ENCODE measurements at regions not wholly inside any gene's neighbourhood (a gene's known extent, or its start where the extent isn't known, plus 50 kb on each side); places are given as distances from the start of the nearest gene placed in this dataset.

GRCh38 chr6:78308025-78308424, 559.3 kb upstream of the IRAK1BP1 start:
- no peaks in the 10 kb centered on the region for H3K9me3 ChIP-seq (ENCODE audit: control insufficient read depth, insufficient read depth, low read depth, low read length)
- H3K4me3 ChIP-seq (ENCODE audit: low read depth in 2 of 2, low read length in 2 of 2) = no peak overlapping the region
- ChIA-PET POLR2A (no interaction called here), CTCF (no interaction called here)
- no peak overlapping the region for H3K27ac ChIP-seq (ENCODE audit: low read length)
- H3K27me3 ChIP-seq (ENCODE audit: control insufficient read depth, insufficient read depth, low read length) = no peaks in the 10 kb centered on the region
- in situ Hi-C loops (cut with HindIII; ENCODE audit: low pct_unique_long_range_greater_than_20kb, low sequenced_read_pairs) = no loop called here
- ATAC-seq (no peak), DNase-seq (ENCODE audit: low read depth, low spot score) (no peak)
- no peaks in the 10 kb centered on the region for H3K4me1 ChIP-seq (ENCODE audit: control insufficient read depth, insufficient read depth, low read length)
- TF ChIP-seq CTCF (IDR thresholded peaks at IDR 0.05) = peak; percentile 11; the same call in 1 of the 2 replicates
- no peak for TF ChIP-seq TCF7L2 (IDR thresholded peaks at IDR 0.05; ENCODE audit: low read depth, low read length)
- TF ChIP-seq, protein P1, sequence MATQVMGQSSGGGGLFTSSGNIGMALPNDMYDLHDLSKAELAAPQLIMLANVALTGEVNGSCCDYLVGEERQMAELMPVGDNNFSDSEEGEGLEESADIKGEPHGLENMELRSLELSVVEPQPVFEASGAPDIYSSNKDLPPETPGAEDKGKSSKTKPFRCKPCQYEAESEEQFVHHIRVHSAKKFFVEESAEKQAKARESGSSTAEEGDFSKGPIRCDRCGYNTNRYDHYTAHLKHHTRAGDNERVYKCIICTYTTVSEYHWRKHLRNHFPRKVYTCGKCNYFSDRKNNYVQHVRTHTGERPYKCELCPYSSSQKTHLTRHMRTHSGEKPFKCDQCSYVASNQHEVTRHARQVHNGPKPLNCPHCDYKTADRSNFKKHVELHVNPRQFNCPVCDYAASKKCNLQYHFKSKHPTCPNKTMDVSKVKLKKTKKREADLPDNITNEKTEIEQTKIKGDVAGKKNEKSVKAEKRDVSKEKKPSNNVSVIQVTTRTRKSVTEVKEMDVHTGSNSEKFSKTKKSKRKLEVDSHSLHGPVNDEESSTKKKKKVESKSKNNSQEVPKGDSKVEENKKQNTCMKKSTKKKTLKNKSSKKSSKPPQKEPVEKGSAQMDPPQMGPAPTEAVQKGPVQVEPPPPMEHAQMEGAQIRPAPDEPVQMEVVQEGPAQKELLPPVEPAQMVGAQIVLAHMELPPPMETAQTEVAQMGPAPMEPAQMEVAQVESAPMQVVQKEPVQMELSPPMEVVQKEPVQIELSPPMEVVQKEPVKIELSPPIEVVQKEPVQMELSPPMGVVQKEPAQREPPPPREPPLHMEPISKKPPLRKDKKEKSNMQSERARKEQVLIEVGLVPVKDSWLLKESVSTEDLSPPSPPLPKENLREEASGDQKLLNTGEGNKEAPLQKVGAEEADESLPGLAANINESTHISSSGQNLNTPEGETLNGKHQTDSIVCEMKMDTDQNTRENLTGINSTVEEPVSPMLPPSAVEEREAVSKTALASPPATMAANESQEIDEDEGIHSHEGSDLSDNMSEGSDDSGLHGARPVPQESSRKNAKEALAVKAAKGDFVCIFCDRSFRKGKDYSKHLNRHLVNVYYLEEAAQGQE (IDR thresholded peaks at IDR 0.05; ENCODE audit: insufficient read depth in 1 of 2, low read depth in 2 of 2, low read length in 1 of 2) = no peak
- intact Hi-C loops (cut with micrococcal nuclease; ENCODE audit: unreplicated experiment) = no loop called here
- BruUV-seq (replicated peaks) = no TSS peak
- no peaks in the 10 kb centered on the region for H3K36me3 ChIP-seq (ENCODE audit: control insufficient read depth, insufficient read depth, low read length)

- CTCF ChIA-PET = no interaction called here
- H3K4me1 ChIP-seq (ENCODE audit: control insufficient read depth, insufficient read depth, low read length) = no peaks in the 10 kb centered on the region
- intact Hi-C loops (cut with micrococcal nuclease; ENCODE audit: unreplicated experiment) (no loop called here), in situ Hi-C loops (cut with HindIII; ENCODE audit: low pct_unique_long_range_greater_than_20kb, low sequenced_read_pairs) (no loop called here)
- TF ChIP-seq SIN3A (IDR thresholded peaks at IDR 0.05; ENCODE audit: borderline replicate concordance, insufficient read depth, low read depth, low read length) (no peak), CTCF (IDR thresholded peaks at IDR 0.05) (no peak), POLR2AphosphoS5 (IDR thresholded peaks at IDR 0.05; ENCODE audit: low read depth, low read length) (no peak), TCF7L2 (IDR thresholded peaks at IDR 0.05; ENCODE audit: low read depth, low read length) (no peak)
- TF ChIP-seq, protein P1 (IDR thresholded peaks at IDR 0.05; ENCODE audit: insufficient read depth in 1 of 2, low read depth in 2 of 2, low read length in 1 of 2) = no peak
- POLR2A ChIA-PET = no interaction called here
- H3K27ac ChIP-seq (ENCODE audit: low read length) = no peak overlapping the region
- no peak overlapping the region for H3K4me3 ChIP-seq (ENCODE audit: low read depth in 2 of 2, low read length in 2 of 2)
- no TSS peak for BruUV-seq (replicated peaks)
- H3K36me3 ChIP-seq (ENCODE audit: control insufficient read depth, insufficient read depth, low read length) = no peaks in the 10 kb centered on the region
- H3K9me3 ChIP-seq (ENCODE audit: control insufficient read depth, insufficient read depth, low read depth, low read length) = no peaks in the 10 kb centered on the region
- ATAC-seq = no peak
- no peaks in the 10 kb centered on the region for H3K27me3 ChIP-seq (ENCODE audit: control insufficient read depth, insufficient read depth, low read length)
- no peak for DNase-seq (ENCODE audit: low read depth, low spot score)
Measured at GRCh38 chr6:78322068-78322845, 545.1 kb upstream of the IRAK1BP1 start.

All from Panc1 (cell line).